ENCODE measurements at regions not wholly inside any gene's neighbourhood (a gene's known extent, or its start where the extent isn't known, plus 50 kb on each side); places are given as distances from the start of the nearest gene placed in this dataset.

DNA sequence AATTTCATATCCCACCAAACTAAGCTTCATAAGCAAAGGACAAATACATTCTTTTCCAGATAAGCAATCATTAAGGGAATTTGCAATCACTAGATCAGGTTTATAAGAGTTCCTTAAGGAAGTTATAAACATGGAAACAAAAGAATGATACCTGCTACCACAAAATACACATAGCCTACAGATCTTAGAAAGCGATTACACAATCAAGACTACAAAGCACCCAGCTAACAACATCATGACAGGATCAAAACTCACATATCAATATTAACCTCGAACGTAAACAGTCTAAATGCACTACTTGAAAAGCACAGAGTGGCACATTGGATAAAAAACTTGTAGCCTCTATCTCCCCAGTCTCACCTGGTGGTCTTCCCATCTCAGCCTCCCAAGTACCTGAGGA lies 512.4 kb upstream of the PTGER4 start:
- CTCF ChIA-PET: no interaction called here
- BruUV-seq (replicated peaks): no TSS peak

DNA sequence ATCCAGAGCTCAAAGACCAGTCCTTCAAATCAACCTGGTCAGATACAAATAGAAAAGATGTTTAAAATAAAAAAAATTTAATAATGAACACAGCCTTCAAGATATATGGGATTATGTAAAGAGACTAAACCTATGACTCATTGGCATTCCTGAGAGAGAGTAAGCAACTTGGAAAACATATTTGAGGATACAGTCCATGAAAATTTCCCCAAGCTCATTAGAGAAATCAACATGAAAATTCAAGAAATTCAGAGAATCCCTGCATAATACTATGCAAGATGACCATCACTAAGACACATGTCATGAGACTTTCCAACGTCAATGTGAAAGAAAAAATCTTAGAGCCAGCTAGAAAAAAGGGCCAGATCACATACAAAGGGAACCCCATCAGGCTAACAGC lies 512.9 kb upstream of the PTGER4 start:
- POLR2A ChIA-PET (ENCODE audit: low non-redundant PET): no interaction called here
- Histone ChIP-seq H3K9me3 (ENCODE audit: low read depth, low read length, poor library complexity, severe bottlenecking) (peaks cover 7% of the 10 kb centered on the region), H3K27ac (ENCODE audit: low read depth, low read length, poor library complexity, severe bottlenecking) (no peak overlapping the region), H3K4me1 (ENCODE audit: insufficient read depth, low read length, poor library complexity, severe bottlenecking) (peaks cover 11% of the 10 kb centered on the region), H3K36me3 (ENCODE audit: insufficient read depth, low read length, poor library complexity, severe bottlenecking) (no peaks in the 10 kb centered on the region), H3K4me3 (ENCODE audit: low read depth, low read length, poor library complexity, severe bottlenecking) (no peak overlapping the region), H3K27me3 (replicated peaks; ENCODE audit: insufficient read depth, low read depth, low read length, poor library complexity) (no peaks in the 10 kb centered on the region)
- intact Hi-C loops (cut with micrococcal nuclease; ENCODE audit: unreplicated experiment): loop anchor here (10.0 kb wide), 1 partner anchor 518 kb away; no protein-coding TSS in a partner anchor
- no TSS peak for BruUV-seq (replicated peaks)
- DNase-seq (ENCODE audit: low spot score): no peak
- CTCF ChIA-PET: no interaction called here
- TF ChIP-seq EZH2 (IDR thresholded peaks at IDR 0.05; ENCODE audit: borderline replicate concordance, low read depth, low read length, poor library complexity, severe bottlenecking): no peak
- TF ChIP-seq, protein P1, sequence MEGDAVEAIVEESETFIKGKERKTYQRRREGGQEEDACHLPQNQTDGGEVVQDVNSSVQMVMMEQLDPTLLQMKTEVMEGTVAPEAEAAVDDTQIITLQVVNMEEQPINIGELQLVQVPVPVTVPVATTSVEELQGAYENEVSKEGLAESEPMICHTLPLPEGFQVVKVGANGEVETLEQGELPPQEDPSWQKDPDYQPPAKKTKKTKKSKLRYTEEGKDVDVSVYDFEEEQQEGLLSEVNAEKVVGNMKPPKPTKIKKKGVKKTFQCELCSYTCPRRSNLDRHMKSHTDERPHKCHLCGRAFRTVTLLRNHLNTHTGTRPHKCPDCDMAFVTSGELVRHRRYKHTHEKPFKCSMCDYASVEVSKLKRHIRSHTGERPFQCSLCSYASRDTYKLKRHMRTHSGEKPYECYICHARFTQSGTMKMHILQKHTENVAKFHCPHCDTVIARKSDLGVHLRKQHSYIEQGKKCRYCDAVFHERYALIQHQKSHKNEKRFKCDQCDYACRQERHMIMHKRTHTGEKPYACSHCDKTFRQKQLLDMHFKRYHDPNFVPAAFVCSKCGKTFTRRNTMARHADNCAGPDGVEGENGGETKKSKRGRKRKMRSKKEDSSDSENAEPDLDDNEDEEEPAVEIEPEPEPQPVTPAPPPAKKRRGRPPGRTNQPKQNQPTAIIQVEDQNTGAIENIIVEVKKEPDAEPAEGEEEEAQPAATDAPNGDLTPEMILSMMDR (conservative IDR thresholded peaks at IDR 0.05; ENCODE audit: low read depth, low read length): no peak

More for the DNA sequence above, 512.4 kb upstream of the PTGER4 start:
- TF ChIP-seq, protein P1 (conservative IDR thresholded peaks at IDR 0.05; ENCODE audit: low read depth, low read length): no peak
- TF ChIP-seq EZH2 (IDR thresholded peaks at IDR 0.05; ENCODE audit: borderline replicate concordance, low read depth, low read length, poor library complexity, severe bottlenecking): no peak
- Histone ChIP-seq H3K27ac (ENCODE audit: low read depth, low read length, poor library complexity, severe bottlenecking) (no peak overlapping the region), H3K9me3 (ENCODE audit: low read depth, low read length, poor library complexity, severe bottlenecking) (peaks cover 7% of the 10 kb centered on the region), H3K27me3 (replicated peaks; ENCODE audit: insufficient read depth, low read depth, low read length, poor library complexity) (no peaks in the 10 kb centered on the region), H3K4me1 (ENCODE audit: insufficient read depth, low read length, poor library complexity, severe bottlenecking) (peaks cover 11% of the 10 kb centered on the region), H3K36me3 (ENCODE audit: insufficient read depth, low read length, poor library complexity, severe bottlenecking) (no peaks in the 10 kb centered on the region), H3K4me3 (ENCODE audit: low read depth, low read length, poor library complexity, severe bottlenecking) (no peak overlapping the region)
- intact Hi-C loops (cut with micrococcal nuclease; ENCODE audit: unreplicated experiment): loop anchor here (10.0 kb wide), 1 partner anchor 518 kb away; no protein-coding TSS in a partner anchor
- DNase-seq (ENCODE audit: low spot score): no peak
- POLR2A ChIA-PET (ENCODE audit: low non-redundant PET): no interaction called here

DNA sequence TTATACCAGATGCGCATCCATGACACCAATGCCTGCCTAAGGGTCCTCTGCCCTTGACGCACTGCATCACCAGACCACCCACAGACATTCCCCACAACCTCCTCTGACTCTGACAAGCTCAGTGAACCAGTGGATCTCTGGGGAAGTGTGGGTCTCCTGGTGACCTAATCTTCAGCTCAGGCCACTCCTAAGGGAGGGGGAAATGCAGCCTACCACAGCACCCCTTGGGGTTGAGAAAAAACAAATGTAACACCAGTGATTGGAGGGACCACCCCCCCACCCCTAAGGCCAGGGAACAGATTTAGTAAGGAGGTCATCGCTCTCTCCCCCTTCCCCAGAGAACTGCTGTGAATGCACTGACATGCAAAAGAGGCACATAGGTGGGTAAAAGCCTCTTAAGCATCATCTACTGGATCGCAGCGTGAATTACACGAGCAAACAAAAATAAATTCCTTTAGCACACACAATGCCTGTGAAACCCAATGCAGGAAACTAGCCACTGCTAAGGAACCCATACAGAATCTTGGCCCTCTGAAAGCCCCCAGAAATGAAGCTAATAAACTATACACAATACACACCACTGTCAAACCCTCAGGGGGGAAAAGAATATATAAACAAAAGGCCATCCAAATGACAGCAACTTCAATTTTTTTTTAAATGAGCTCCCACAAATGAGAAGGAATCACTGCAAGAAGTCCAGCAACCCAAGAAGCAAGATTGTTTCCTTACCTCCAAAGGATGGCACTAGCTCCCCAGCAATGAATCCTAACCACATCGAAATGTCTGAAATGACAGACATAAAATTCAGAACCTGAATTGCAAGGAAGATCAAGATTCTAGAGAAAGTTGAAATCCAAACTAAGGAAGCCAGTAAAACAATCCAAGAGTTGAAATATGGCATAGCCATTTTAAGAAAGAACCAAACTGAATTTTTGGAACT lies 513.7 kb upstream of the PTGER4 start:
- no peak for TF ChIP-seq EZH2 (IDR thresholded peaks at IDR 0.05; ENCODE audit: borderline replicate concordance, low read depth, low read length, poor library complexity, severe bottlenecking)
- TF ChIP-seq, protein P1 (conservative IDR thresholded peaks at IDR 0.05; ENCODE audit: low read depth, low read length): peak; percentile 39
- POLR2A ChIA-PET (ENCODE audit: low non-redundant PET): no interaction called here
- H3K27me3 ChIP-seq (replicated peaks; ENCODE audit: insufficient read depth, low read depth, low read length, poor library complexity): no peaks in the 10 kb centered on the region
- no peak overlapping the region for H3K4me3 ChIP-seq (ENCODE audit: low read depth, low read length, poor library complexity, severe bottlenecking)
- peaks cover 11% of the 10 kb centered on the region for H3K4me1 ChIP-seq (ENCODE audit: insufficient read depth, low read length, poor library complexity, severe bottlenecking)
- peaks cover 7% of the 10 kb centered on the region for H3K9me3 ChIP-seq (ENCODE audit: low read depth, low read length, poor library complexity, severe bottlenecking)
- DNase-seq (ENCODE audit: low spot score): peak; percentile 32
- no TSS peak for BruUV-seq (replicated peaks)
- H3K36me3 ChIP-seq (ENCODE audit: insufficient read depth, low read length, poor library complexity, severe bottlenecking): no peaks in the 10 kb centered on the region
- H3K27ac ChIP-seq (ENCODE audit: low read depth, low read length, poor library complexity, severe bottlenecking): no peak overlapping the region
- CTCF ChIA-PET: no interaction called here
- intact Hi-C loops (cut with micrococcal nuclease; ENCODE audit: unreplicated experiment): loop anchor here (10.0 kb wide), 1 partner anchor 519 kb away; no protein-coding TSS in a partner anchor

Data from A673 (cell line).